ENCODE measurements at regions not wholly inside any gene's neighbourhood (a gene's known extent, or its start where the extent isn't known, plus 50 kb on each side); places are given as distances from the start of the nearest gene placed in this dataset.

DNA sequence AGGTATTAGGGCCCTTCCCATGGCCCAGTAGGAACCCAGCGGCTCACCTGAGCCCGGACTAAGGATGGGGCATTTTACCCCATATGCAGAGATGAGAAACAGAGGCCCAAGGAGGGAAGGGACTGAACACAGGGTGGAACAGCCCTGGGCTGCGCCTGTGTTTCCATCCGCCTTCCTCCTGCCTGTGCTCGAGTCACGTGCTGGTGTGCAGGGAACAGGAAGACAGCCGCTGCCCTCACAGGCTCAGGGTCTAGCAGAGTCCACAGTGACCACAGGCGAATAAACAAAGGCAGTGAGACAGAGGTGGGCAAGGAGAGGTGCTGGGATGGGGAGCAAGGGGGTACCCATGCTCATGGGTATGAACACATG lies 129.4 kb downstream of the C9orf50 start:
- TF ChIP-seq, protein P1, sequence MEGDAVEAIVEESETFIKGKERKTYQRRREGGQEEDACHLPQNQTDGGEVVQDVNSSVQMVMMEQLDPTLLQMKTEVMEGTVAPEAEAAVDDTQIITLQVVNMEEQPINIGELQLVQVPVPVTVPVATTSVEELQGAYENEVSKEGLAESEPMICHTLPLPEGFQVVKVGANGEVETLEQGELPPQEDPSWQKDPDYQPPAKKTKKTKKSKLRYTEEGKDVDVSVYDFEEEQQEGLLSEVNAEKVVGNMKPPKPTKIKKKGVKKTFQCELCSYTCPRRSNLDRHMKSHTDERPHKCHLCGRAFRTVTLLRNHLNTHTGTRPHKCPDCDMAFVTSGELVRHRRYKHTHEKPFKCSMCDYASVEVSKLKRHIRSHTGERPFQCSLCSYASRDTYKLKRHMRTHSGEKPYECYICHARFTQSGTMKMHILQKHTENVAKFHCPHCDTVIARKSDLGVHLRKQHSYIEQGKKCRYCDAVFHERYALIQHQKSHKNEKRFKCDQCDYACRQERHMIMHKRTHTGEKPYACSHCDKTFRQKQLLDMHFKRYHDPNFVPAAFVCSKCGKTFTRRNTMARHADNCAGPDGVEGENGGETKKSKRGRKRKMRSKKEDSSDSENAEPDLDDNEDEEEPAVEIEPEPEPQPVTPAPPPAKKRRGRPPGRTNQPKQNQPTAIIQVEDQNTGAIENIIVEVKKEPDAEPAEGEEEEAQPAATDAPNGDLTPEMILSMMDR (IDR thresholded peaks at IDR 0.05) = no peak
- TF ChIP-seq POLR2A (IDR thresholded peaks at IDR 0.05) = no peak

Measured in body of pancreas (tissue), 4 donors.